ENCODE measurements at regions not wholly inside any gene's neighbourhood (a gene's known extent, or its start where the extent isn't known, plus 50 kb on each side); places are given as distances from the start of the nearest gene placed in this dataset.

GRCh38 chr1:239998312-239998649, 93.4 kb upstream of the FMN2 start:
- TF ChIP-seq CTCF (IDR thresholded peaks at IDR 0.05): no peak
- no peak for TF ChIP-seq POLR2AphosphoS5 (IDR thresholded peaks at IDR 0.05; ENCODE audit: low read depth, low read length)
- no peak for TF ChIP-seq REST (IDR thresholded peaks at IDR 0.05; ENCODE audit: insufficient read depth in 1 of 2, low read depth in 2 of 2, low read length in 1 of 2)
- TF ChIP-seq TCF7L2 (IDR thresholded peaks at IDR 0.05; ENCODE audit: low read depth, low read length): no peak
- no peak for TF ChIP-seq SIN3A (IDR thresholded peaks at IDR 0.05; ENCODE audit: borderline replicate concordance, insufficient read depth, low read depth, low read length)
